HG03521 (cell line): ENCODE measurements at regions not wholly inside any gene's neighbourhood (a gene's known extent, or its start where the extent isn't known, plus 50 kb on each side); places are given as distances from the start of the nearest gene placed in this dataset.

ENCODE experiments used
- ATAC-seq: cut with Tn5 transposase; IDR thresholded peaks from one replicate; pipeline ENCODE4 v1.9.1; 2021; ENCODE audit warnings: mild to moderate bottlenecking, moderate library complexity; ENCODE audit not compliant: unreplicated experiment

GRCh38 chr14:42192738-42193653, 586.3 kb downstream of the LRFN5 start:
- no peak for ATAC-seq

DNA sequence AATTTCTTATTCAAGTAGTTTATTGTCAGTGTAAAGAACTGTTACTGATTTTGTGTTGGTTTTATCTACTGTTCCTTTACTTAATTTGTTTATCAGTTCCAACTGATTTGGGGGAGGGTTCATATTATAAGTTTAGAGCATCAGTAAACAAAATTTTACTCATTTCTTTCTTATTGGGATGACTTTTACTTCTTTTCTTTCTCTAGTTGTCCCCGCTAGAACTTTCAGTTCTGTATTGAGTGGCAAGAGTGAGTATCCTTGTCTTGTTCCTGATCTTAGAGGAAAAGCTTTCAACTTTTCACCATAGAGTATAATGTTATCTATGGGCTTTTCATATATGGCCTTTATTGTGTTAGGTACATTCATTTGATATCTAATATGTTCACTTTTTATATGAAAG, 584.1 kb downstream of the LRFN5 start:
- no peak for ATAC-seq

- no peak for ATAC-seq
Observed at GRCh38 chr14:42187846-42188245, 581.2 kb downstream of the LRFN5 start.

- ATAC-seq, result no peak
Observed at GRCh38 chr14:42185718-42186117, 579.0 kb downstream of the LRFN5 start.

DNA sequence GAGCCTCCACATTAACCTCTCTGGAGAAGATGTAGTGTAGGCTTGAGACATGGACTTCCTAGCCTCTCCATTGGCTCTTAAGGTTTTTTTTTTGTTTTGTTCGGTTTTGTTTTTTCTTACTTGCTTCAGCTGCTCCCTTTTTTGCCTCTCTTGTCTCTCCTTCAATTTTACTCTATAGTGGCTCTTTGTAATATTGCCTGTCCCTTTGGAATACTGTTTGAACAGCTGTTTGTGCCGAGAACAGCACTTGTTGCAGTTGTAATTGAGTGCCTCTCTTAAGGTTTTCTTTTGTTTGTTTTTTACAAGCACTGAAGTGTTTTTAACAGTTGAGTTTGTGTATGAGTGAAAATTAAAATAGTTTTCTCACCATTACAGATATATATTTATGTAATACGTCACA, 567.7 kb downstream of the LRFN5 start:
- ATAC-seq, result no peak

GRCh38 chr14:42173206-42173605, 566.5 kb downstream of the LRFN5 start:
- no peak for ATAC-seq

DNA sequence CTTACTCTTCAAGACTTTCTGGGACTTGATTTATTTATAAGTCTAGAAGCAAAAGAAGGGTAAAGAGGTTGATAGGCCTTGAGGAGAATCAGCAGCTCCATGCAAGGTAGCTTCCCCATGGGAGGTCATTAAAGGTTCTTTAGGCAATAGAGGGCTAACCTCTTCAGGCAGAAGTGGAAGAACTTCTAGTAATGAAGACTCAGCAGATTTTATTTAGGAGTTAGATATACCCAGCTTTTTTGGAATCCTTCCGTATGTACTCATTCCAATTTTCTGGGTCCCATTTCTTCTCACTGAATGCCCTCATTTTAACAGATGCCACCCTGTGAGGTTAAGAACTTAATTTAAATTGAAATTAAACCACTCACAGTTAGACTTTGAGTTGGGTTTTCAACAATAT, 565.6 kb downstream of the LRFN5 start:
- no peak for ATAC-seq

GRCh38 chr14:42163136-42163535, 556.5 kb downstream of the LRFN5 start:
- ATAC-seq, result no peak

DNA sequence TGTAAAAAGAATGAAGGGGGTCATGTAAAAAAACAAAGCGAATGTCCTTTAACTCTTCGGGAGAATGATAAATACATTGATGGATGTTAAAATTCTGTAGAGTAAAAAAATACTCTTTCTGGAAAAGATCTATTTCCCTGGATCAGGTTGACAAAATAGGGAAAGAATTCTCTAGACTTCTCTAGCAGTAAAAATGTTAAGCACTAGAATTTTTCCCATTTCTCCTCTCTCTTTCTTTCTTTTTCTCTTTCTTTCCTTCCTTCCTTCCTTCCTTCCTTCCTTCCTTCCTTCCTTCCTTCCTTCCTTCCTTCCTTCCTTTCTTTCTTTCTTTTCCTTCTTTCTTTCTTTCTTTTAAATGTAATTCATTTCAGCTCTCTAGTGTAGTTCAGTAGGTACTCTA, 552.5 kb downstream of the LRFN5 start:
- ATAC-seq, result no peak

- no peak for ATAC-seq
Observed at GRCh38 chr14:42149609-42150261, 543.1 kb downstream of the LRFN5 start.

DNA sequence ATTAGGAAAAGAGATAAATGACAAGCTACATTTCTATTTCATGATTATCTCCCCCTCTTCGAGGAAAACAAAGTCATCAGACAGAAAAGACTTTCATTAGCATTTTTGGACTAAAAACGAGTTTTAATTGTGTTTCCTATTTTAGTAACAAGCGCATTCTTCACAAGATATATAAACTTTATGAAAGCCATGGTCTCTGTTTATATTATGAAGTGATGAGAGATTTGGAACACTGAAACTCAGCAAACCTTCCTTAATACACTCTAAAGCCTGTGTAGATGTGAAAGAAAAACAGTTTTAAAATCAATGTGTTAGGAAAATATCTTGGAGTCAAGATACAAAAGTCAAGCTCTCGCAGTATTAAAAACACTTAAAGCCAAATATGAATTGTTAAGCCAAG, 539.1 kb downstream of the LRFN5 start:
- no peak for ATAC-seq

DNA sequence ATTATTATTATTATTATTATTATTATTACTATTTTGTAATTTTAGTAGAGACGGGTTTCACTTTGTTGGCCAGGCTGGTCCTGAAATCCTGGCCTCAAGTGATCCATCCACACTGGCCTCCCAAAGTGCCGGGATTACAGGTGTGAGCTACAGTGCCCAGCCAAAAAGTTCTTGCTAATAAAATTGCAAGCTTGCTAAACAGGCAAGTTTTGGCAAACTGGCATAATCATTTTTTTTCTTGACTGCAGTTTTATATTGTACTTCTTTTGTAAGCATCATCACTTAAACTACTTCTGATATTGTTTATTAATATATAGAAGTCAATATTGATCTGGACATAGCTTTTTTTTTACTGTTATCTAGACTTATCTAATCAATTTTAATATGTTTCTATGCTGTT, 536.4 kb downstream of the LRFN5 start:
- no peak for ATAC-seq

DNA sequence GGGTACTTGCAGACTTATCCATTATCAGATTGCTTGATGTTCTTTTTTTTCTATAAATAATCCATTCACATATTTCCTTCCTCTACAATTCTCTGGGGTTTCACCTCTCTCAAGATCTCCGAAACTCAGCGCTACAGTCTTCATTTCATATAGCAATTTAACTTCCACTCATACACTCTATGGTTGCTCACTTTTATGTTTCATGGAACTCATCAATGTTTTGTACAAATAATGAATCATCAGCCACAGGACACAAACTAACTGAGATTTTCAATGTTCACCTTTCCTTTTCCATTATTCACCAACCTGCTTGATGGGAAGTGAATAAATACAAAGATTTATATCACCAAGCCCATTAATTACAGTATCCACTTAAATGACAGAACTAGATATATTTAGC, 534.7 kb downstream of the LRFN5 start:
- ATAC-seq, result no peak

- no peak for ATAC-seq
Observed at GRCh38 chr14:42140831-42141279, 534.2 kb downstream of the LRFN5 start.

- no peak for ATAC-seq
Observed at GRCh38 chr14:42140001-42140400, 533.3 kb downstream of the LRFN5 start.

DNA sequence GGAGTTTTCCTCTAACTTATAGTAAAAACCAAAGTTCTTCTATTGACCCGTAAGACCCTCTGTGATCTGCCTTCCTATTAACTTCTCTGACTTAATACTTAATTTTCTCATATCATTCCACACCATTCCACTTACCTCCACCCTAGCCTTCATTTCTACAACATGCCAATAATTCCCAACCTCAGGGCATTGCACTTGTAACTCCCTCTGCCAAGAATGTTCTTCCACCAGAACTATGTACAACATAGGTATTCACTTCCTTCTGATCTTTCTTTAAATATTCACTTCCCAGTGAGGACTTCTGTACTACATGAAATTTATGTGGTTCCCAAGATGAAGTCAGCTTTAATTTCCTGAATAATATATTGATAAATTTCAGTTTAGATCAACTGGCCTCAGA, 531.7 kb downstream of the LRFN5 start:
- no peak for ATAC-seq

- ATAC-seq, result no peak
Observed at GRCh38 chr14:42130815-42131214, 524.1 kb downstream of the LRFN5 start.

DNA sequence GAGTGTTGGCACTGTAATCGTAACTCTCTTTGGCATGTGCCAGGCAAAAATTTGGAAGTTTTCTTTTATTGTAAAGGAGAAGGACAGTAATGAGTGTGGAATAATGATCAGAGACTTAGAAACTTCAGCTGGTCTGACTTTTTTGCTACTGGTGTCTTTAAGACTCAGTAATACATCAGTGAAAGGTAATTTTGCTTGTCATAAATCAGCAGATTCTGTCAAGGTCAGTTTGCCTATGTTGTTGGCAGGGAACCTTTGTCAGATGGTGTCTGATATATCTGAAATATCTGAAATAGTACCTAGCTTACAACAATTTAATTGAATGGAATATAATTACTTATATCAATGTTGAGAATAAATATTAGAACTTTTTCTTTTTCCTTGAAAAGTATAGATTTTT, 516.9 kb downstream of the LRFN5 start:
- ATAC-seq, result no peak

DNA sequence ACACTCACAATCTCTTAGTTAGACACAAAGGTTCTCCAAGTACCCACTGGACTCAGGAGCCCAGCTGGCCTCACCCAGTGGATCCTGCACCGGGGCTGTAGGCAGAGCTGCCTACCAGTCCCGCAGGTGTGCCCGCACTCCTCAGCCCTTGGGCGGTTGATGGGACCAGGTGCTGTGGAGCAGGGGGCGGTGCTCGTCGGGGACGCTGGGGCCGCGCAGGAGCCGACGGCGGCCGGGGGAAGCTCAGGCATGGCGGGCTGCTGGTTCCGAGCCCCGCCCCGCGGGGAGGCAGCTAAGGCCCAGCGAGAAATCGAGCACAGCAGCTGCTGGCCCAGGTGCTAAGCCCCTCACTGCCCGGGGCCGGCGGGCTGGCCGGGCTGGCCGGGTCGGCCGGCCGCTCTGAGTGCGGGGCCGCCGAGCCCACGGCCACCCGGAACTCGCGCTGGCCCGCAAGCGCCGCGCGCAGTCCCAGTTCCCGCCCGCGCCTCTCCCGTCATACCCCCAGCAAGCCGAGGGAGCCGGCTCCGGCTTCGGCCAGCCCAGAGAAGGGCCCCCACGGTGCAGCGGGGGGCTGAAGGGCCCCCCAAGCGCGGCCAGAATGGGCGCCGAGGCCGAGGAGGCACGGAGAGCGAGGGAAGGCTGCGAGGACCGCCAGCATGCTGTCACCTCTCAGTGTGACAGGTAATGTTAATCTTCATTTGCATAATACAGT, 506.8 kb downstream of the LRFN5 start:
- no peak for ATAC-seq

- ATAC-seq, result no peak
Observed at GRCh38 chr14:42112108-42112507, 505.4 kb downstream of the LRFN5 start.

DNA sequence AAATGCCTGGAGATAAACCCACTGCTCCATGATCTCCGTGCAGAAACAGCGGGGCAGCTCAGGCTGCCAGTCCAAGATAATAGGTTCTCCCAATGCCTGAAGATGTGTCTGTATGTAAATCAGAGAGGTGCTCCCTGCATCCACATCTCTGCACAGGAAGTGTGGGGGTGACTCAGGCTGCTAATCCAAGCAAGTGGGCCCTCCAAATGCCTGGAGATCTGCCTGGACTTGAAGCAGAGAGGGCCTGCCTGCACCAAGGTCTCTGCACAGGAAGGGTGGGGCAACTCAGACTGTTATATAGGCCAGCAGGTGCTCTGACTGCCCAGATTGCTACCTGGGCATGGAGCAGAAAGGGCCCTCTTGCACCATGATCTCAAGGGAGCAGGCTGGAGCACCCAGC, 504.7 kb downstream of the LRFN5 start:
- ATAC-seq, result no peak

DNA sequence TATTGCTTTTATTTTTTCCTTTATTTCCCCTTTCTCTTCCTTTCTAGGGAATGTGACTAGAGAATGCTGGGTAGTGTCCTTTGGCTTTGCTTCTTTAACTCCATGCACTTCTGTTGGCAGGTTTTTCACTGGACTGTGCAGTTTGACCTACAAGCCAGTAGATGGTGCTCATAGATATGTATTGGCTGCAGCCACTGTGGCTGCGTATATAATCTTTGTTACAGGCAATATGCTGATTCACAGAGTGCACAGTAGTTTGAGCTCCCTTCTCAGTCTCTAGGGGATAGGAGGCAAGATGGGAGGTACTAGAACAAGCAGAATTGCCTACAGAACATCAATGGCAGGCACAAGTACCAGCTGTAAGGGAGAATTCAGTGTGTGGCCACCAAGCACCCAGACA, 503.5 kb downstream of the LRFN5 start:
- ATAC-seq, result no peak
